Suprapubic skin (tissue), 4 donors: ENCODE measurements at regions not wholly inside any gene's neighbourhood (a gene's known extent, or its start where the extent isn't known, plus 50 kb on each side); places are given as distances from the start of the nearest gene placed in this dataset.

Experiments
- EP300 ChIP-seq: sonication (generic); formaldehyde crosslinking; IDR thresholded peaks from one replicate; pipeline ENCODE4 v1.6.1; 2017; ENCODE audit warnings: antibody characterized with exemption
- POLR2A ChIP-seq, 2 donors: fragments of 450-650 bp; IDR thresholded peaks; one replicate each; pipeline ENCODE4 v1.6.1; 2017; ENCODE audit warnings: antibody characterized with exemption in 2 of 2, mild to moderate bottlenecking in 2 of 2, moderate library complexity in 2 of 2
- POLR2AphosphoS5 ChIP-seq, 3 donors: sonication (generic); formaldehyde crosslinking; IDR thresholded peaks; one replicate each; pipeline ENCODE4 v1.6.1; 2017; ENCODE audit warnings: antibody characterized with exemption in 3 of 3
- TF ChIP-seq, protein P1 (sequence below), 2 donors: fragments of 200-600 bp in 1 of 2; fragments of 450-650 bp in 1 of 2; sonication (generic) in 1 of 2; IDR thresholded peaks; one replicate each; pipeline ENCODE4 v1.5.1; 2016 to 2019; ENCODE audit warnings: antibody characterized with exemption in 2 of 2, mild to moderate bottlenecking in 1 of 2, moderate library complexity in 1 of 2

GRCh38 chr18:59079264-59079663 is 60.4 kb upstream of the SEC11C start:
- TF ChIP-seq POLR2A (IDR thresholded peaks at IDR 0.05), result no peak
- TF ChIP-seq, protein P1, sequence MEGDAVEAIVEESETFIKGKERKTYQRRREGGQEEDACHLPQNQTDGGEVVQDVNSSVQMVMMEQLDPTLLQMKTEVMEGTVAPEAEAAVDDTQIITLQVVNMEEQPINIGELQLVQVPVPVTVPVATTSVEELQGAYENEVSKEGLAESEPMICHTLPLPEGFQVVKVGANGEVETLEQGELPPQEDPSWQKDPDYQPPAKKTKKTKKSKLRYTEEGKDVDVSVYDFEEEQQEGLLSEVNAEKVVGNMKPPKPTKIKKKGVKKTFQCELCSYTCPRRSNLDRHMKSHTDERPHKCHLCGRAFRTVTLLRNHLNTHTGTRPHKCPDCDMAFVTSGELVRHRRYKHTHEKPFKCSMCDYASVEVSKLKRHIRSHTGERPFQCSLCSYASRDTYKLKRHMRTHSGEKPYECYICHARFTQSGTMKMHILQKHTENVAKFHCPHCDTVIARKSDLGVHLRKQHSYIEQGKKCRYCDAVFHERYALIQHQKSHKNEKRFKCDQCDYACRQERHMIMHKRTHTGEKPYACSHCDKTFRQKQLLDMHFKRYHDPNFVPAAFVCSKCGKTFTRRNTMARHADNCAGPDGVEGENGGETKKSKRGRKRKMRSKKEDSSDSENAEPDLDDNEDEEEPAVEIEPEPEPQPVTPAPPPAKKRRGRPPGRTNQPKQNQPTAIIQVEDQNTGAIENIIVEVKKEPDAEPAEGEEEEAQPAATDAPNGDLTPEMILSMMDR (IDR thresholded peaks at IDR 0.05), result no peak
- TF ChIP-seq POLR2AphosphoS5 (IDR thresholded peaks at IDR 0.05), result no peak
- no peak for TF ChIP-seq EP300
